Activated B cell treated with CpG ODN at 0.5 μM for 24 hours (primary cell): ENCODE measurements at regions not wholly inside any gene's neighbourhood (a gene's known extent, or its start where the extent isn't known, plus 50 kb on each side); places are given as distances from the start of the nearest gene placed in this dataset.
"Not testable (repeated sequence)": the region's sequence is repeated elsewhere in the genome, so short reads cannot be mapped to it uniquely, and the experiment has no call there.

ENCODE experiments used
- ATAC-seq: fragments of 200-7000 bp; cut with Tn5 transposase; one replicate; pipeline ENCODE4 v1.10.0; 2021; ENCODE audit warnings: low read depth, mild to moderate bottlenecking, moderate library complexity
- CTCF ChIA-PET: fragments of 350-600 bp; sonication (Branson Sonifier 250); formaldehyde crosslinking; loops from one replicate; lab custom pipeline; 2021; ENCODE audit warnings: antibody characterized with exemption; lab: Charles Lee
- POLR2A ChIA-PET: fragments of 350-600 bp; sonication (Branson Sonifier 250); formaldehyde crosslinking; loops from one replicate; lab custom pipeline; 2021; ENCODE audit warnings: antibody characterized with exemption; lab: Charles Lee
- DNase-seq: peaks from one replicate; pipeline ENCODE4 v3.0.0; 2022
- H3K27ac Mint-ChIP-seq: one replicate; pipeline ENCODE4 v1.8.0; 2020; ENCODE audit warnings: mixed read lengths
- H3K27me3 Mint-ChIP-seq: one replicate; pipeline ENCODE4 v1.8.0; 2021; ENCODE audit warnings: mixed read lengths
- H3K36me3 Mint-ChIP-seq: one replicate; pipeline ENCODE4 v1.8.0; 2021; ENCODE audit warnings: low read depth, mixed read lengths
- H3K4me1 Mint-ChIP-seq: one replicate; pipeline ENCODE4 v1.8.0; 2021; ENCODE audit warnings: mixed read lengths
- H3K4me3 Mint-ChIP-seq: one replicate; pipeline ENCODE4 v1.8.0; 2020; ENCODE audit warnings: mild to moderate bottlenecking, mixed read lengths
- H3K9me3 Mint-ChIP-seq: one replicate; pipeline ENCODE4 v1.8.0; 2020; ENCODE audit warnings: mixed read lengths
- intact Hi-C: fragments of 100-400 bp; cut with micrococcal nuclease; formaldehyde crosslinking; loops from one replicate; pipeline ENCODE4 v1.15.1; 2024
- TF ChIP-seq, protein P1 (sequence below): fragments of 200-600 bp; IDR thresholded peaks from one replicate; pipeline ENCODE4 v1.8.0; 2022; ENCODE audit warnings: antibody characterized with exemption, mild to moderate bottlenecking

DNA sequence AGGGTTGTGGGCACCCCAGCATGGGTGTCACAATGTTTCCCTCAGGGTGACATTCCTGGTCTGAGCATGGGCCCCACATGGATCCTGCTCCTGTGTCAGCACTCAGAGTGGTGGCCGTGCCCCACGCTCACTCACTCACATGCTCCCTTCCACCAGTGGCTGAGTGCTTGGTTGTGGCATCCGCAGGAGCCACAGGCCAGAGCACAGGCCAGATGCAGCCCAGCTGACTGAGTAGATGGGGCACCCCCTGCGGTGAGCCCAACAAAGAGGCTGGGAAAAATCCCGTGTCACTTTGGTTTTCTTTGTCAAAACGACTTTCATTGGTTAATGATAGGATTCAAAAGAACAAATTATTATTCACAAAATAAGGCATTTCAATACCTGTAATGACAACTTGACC is 204.6 kb upstream of the ANXA10 start:
- intact Hi-C loops: no loop called here
- ATAC-seq (no peak), DNase-seq (no peak)
- ChIA-PET CTCF (no interaction called here), POLR2A (no interaction called here)
- Mint-ChIP-seq H3K27me3 (no peaks in the 10 kb centered on the region), H3K36me3 (no peaks in the 10 kb centered on the region), H3K4me1 (no peaks in the 10 kb centered on the region), H3K4me3 (no peak overlapping the region), H3K27ac (no peak overlapping the region), H3K9me3 (no peaks in the 10 kb centered on the region)
- TF ChIP-seq, protein P1, sequence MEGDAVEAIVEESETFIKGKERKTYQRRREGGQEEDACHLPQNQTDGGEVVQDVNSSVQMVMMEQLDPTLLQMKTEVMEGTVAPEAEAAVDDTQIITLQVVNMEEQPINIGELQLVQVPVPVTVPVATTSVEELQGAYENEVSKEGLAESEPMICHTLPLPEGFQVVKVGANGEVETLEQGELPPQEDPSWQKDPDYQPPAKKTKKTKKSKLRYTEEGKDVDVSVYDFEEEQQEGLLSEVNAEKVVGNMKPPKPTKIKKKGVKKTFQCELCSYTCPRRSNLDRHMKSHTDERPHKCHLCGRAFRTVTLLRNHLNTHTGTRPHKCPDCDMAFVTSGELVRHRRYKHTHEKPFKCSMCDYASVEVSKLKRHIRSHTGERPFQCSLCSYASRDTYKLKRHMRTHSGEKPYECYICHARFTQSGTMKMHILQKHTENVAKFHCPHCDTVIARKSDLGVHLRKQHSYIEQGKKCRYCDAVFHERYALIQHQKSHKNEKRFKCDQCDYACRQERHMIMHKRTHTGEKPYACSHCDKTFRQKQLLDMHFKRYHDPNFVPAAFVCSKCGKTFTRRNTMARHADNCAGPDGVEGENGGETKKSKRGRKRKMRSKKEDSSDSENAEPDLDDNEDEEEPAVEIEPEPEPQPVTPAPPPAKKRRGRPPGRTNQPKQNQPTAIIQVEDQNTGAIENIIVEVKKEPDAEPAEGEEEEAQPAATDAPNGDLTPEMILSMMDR: no peak

DNA sequence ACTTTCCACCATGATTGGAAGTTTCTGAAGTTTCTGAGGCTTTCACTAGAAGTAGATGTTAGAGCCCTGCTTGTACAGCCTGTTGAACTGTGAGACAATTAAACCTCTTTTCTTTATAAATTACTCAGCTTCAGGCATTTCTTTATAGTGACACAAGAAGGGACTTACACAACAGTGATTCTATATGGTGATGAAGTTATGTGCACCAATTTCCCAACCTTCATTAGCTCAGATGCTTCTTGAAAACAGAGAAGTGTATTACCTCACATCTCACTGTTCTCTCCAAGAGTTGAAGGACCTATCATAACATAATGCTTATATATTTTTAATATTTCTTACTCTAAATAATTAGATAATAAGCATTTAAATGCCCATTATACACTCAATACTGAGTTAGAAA is 202.1 kb upstream of the ANXA10 start:
- H3K9me3 Mint-ChIP-seq: no peaks in the 10 kb centered on the region
- no peaks in the 10 kb centered on the region for H3K36me3 Mint-ChIP-seq
- ChIA-PET CTCF (no interaction called here), POLR2A (no interaction called here)
- TF ChIP-seq, protein P1: no peak
- H3K4me3 Mint-ChIP-seq: no peak overlapping the region
- H3K27ac Mint-ChIP-seq: no peak overlapping the region
- no peaks in the 10 kb centered on the region for H3K4me1 Mint-ChIP-seq
- ATAC-seq: no peak
- DNase-seq: no peak
- H3K27me3 Mint-ChIP-seq: no peaks in the 10 kb centered on the region
- intact Hi-C loops: no loop called here

DNA sequence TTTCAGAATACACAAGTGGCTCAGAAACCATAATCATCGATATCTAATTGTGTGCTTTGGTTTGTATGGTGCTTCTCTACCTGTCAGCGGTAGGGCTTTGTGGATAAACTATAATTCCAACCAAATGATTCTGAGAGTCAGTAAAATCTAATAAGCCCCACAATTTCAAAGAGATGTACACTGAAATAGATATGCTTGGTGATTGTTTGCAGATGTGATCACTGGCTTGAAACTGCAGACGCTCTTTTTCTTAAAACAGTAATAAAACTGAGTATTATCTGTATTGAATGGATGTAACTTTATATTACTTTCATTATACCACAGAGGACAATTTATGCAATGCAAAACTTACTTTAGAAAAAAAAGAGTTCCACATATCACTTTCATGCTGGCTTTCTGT is 198.8 kb upstream of the ANXA10 start:
- no peak for ATAC-seq
- Mint-ChIP-seq H3K9me3 (no peaks in the 10 kb centered on the region), H3K36me3 (no peaks in the 10 kb centered on the region), H3K27me3 (no peaks in the 10 kb centered on the region), H3K27ac (no peak overlapping the region), H3K4me1 (no peaks in the 10 kb centered on the region), H3K4me3 (no peak overlapping the region)
- POLR2A ChIA-PET: no interaction called here
- no peak for DNase-seq
- CTCF ChIA-PET: no interaction called here
- intact Hi-C loops: no loop called here
- TF ChIP-seq, protein P1: no peak

DNA sequence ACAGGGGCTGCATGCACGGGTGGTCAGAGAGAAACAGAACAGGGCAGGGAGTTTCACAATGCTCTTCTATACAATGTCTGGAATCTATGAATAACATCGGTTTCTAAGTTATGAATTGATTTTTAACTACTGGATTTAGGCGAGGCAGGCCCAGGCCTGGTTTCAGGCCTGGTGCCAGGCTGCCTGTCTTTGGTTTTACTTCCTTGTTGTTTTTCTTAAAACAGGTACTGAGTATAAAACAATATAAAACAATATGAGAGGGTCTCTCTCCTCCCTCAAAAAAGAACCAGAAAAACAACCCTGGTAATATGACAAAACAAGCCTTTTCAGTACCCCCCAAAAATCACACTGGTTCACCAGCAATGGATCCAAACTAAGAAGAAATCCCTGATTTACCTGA is 196.1 kb upstream of the ANXA10 start:
- POLR2A ChIA-PET, H3K27me3 Mint-ChIP-seq, DNase-seq, H3K36me3 Mint-ChIP-seq, H3K9me3 Mint-ChIP-seq, intact Hi-C loops, H3K4me1 Mint-ChIP-seq, ATAC-seq, H3K4me3 Mint-ChIP-seq, CTCF ChIA-PET, H3K27ac Mint-ChIP-seq: not testable (repeated sequence)

DNA sequence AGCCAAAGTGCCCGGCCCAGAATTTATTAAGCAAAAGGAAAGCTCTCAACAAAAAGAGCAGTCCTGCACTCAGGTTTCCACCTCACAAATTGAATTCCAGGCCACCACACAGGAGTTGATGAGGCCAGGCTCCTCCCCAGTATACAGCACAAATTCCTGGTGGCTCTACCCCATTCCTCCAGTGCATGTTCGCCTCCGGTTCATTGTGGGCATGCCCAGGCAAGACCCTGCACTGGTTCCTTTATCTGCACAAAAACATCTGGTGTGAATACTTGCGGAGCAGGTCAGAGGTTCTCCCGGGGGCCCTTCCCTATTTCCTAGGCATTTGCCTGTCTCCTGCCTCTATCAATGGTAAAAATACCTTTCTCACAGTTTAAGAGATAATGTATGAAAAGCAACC is 195.2 kb upstream of the ANXA10 start:
- no peaks in the 10 kb centered on the region for H3K27me3 Mint-ChIP-seq
- ATAC-seq: no peak
- intact Hi-C loops: no loop called here
- POLR2A ChIA-PET: no interaction called here
- no peaks in the 10 kb centered on the region for H3K9me3 Mint-ChIP-seq
- no peak for DNase-seq
- no peaks in the 10 kb centered on the region for H3K4me1 Mint-ChIP-seq
- no peak overlapping the region for H3K4me3 Mint-ChIP-seq
- H3K36me3 Mint-ChIP-seq: no peaks in the 10 kb centered on the region
- H3K27ac Mint-ChIP-seq: no peak overlapping the region
- CTCF ChIA-PET: no interaction called here
- TF ChIP-seq, protein P1: no peak

DNA sequence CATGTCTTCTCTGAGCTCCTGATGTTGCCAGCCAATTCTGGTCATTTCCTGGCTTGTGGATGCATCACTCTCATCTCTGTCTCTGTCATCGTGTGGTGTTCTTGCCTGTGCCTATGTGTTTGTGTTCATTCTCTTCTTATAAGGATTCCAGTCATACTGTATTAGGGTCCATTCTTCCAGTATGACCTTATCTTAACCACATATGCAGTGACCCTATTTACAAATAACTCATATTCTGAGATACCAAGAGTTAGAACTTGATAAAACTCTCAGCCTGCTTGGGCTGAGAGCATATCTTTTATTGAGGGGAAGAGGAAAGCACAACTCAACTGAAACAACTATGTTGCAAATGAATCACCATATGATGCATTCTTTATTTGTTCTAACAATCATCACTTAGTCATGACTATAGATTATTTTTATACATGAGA is 189.0 kb upstream of the ANXA10 start:
- ChIA-PET CTCF (no interaction called here), POLR2A (no interaction called here)
- Mint-ChIP-seq H3K4me1 (no peaks in the 10 kb centered on the region), H3K9me3 (no peaks in the 10 kb centered on the region), H3K27me3 (no peaks in the 10 kb centered on the region), H3K4me3 (no peak overlapping the region), H3K36me3 (no peaks in the 10 kb centered on the region), H3K27ac (no peak overlapping the region)
- DNase-seq (no peak), ATAC-seq (no peak)
- TF ChIP-seq, protein P1: no peak
- intact Hi-C loops: no loop called here
